Activated CD4-positive, alpha-beta T cell treated with anti-CD3 and anti-CD28 coated beads, Interleukin-2, amount 10 ng/mL, durations not matched to agents 24 days and 14 days (primary cell): ENCODE measurements at regions not wholly inside any gene's neighbourhood (a gene's known extent, or its start where the extent isn't known, plus 50 kb on each side); places are given as distances from the start of the nearest gene placed in this dataset.

Experiments
- DNase-seq: peaks from one replicate; pipeline ENCODE4 v3.0.0; 2022
- H3K27ac Mint-ChIP-seq: one replicate; pipeline ENCODE4 v1.8.0; 2022; ENCODE audit warnings: mild to moderate bottlenecking, mixed read lengths
- H3K27me3 Mint-ChIP-seq: one replicate; pipeline ENCODE4 v1.8.0; 2022; ENCODE audit warnings: mixed read lengths
- H3K36me3 Mint-ChIP-seq: one replicate; pipeline ENCODE4 v1.8.0; 2022; ENCODE audit warnings: low read depth, mild to moderate bottlenecking, mixed read lengths
- H3K4me1 Mint-ChIP-seq: one replicate; pipeline ENCODE4 v1.8.0; 2021; ENCODE audit warnings: mixed read lengths
- H3K4me3 Mint-ChIP-seq: one replicate; pipeline ENCODE4 v1.8.0; 2022; ENCODE audit warnings: mild to moderate bottlenecking, moderate library complexity, mixed read lengths
- H3K9me3 Mint-ChIP-seq: one replicate; pipeline ENCODE4 v1.8.0; 2021; ENCODE audit warnings: mixed read lengths
- intact Hi-C: fragments of 100-400 bp; cut with micrococcal nuclease; formaldehyde crosslinking; loops from one replicate; pipeline ENCODE4 v1.15.1; 2023

DNA sequence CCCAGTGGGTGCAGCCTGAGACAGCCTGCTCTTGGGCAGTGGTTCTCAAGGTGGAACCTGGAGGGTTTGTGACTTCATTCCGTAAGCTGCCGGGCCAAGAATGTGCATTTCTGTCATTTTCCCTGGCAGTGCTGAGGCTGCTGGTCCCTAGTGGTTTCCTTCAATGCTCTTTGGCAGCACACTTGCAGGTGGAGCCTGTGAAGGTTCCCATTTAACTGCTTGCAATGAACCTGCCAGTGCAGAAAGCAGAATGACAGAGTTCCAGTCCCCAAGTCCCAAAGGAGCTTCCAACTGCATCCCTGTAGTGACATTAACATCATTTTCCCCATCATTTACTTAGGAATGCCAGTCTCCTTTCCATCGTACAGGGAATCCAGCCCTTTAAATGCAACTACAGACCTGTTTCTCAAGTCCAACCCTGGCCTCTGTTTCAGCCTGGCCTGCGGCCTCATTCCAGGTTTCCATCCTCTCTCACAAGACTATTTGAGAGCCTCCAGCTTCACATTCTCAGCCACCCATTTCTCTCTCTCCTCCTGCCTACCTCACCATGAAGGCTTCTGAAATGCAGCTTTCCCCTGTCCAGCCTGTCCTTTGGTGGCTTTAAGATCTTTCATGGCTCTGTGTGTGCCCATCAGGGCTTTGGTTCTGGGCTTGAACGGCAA, 149.7 kb upstream of the GGTLC1 start:
- H3K27me3 Mint-ChIP-seq: no peaks in the 10 kb centered on the region
- intact Hi-C loops: no loop called here
- no peaks in the 10 kb centered on the region for H3K4me1 Mint-ChIP-seq
- H3K4me3 Mint-ChIP-seq: no peak overlapping the region
- no peaks in the 10 kb centered on the region for H3K36me3 Mint-ChIP-seq
- no peak for DNase-seq
- no peaks in the 10 kb centered on the region for H3K9me3 Mint-ChIP-seq
- no peak overlapping the region for H3K27ac Mint-ChIP-seq

DNA sequence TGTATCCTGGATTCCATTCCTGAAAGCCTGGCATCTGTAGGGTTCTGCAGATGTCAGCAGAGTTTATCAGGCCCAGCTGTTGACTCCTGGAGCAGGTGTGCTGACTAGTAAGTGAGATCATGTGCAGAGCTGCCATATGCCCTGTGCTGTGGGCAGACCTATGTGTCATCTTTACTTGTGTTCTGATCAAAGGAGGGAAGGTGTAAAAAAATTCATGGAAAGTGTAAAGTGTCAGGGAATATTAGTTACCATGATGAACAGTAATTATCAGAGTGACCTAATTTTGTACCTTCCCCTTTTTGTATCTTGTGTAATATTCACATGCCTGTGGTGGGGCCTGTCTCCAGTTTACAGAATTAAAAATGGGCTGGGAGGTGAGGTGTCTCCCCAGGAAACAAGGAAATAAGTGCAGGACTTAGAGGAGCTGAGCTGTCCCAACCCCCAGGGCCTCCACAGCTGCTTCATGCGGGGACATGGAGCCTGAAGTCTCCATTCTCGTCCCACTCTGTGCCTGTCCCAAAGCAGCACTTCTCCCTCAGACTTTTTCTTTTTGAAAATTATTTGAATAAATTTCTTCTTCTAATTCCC, 148.2 kb upstream of the GGTLC1 start:
- H3K27ac Mint-ChIP-seq: no peak overlapping the region
- peaks cover 3% of the 10 kb centered on the region for H3K4me1 Mint-ChIP-seq
- intact Hi-C loops: no loop called here
- H3K9me3 Mint-ChIP-seq: peaks cover 4% of the 10 kb centered on the region
- no peak for DNase-seq
- no peaks in the 10 kb centered on the region for H3K36me3 Mint-ChIP-seq
- no peak overlapping the region for H3K4me3 Mint-ChIP-seq
- no peaks in the 10 kb centered on the region for H3K27me3 Mint-ChIP-seq

DNA sequence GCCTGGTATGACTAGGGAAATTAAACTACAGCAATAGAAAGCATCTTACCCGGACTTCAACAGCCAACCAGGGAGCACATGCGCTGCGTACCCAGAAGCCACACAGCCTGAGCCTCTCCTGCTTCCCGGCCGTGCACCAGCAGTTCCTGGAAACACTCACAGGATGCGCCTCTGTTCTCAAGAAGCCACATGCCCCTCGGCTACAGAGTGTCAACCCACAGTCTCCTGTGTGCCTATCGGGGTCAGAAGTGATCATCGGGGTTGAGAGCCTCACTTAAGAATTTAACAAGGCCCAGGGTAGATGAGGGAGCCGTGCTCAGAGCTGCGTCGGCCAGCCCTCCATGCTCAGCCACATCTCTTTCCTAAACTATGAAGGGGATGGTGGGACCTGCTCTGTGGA, 147.2 kb upstream of the GGTLC1 start:
- intact Hi-C loops: no loop called here
- no peak overlapping the region for H3K4me3 Mint-ChIP-seq
- no peaks in the 10 kb centered on the region for H3K36me3 Mint-ChIP-seq
- DNase-seq: no peak
- H3K4me1 Mint-ChIP-seq: peaks cover 6% of the 10 kb centered on the region
- H3K27me3 Mint-ChIP-seq: no peaks in the 10 kb centered on the region
- no peak overlapping the region for H3K27ac Mint-ChIP-seq
- H3K9me3 Mint-ChIP-seq: peaks cover 7% of the 10 kb centered on the region

DNA sequence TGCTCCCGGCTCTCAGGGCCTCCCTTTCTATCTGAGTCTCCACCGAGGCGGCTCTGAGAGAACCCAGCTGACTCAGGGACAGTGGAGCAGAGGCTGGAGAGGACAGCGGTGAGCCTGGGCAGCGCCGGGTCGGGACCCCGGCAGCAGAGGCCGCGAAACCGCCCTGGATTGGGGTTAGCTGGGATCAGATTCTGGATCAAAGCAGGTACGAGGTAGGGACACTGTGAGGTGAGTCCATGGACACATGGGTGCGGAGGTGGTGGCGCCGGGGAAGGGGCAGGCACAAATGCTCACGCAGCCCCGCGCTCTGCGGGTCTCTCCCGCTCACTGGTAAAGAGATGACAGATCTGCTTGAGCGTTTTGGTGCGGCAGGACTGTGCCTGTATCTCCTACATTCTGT, 146.4 kb upstream of the GGTLC1 start:
- H3K4me1 Mint-ChIP-seq: peaks cover 6% of the 10 kb centered on the region
- no peaks in the 10 kb centered on the region for H3K27me3 Mint-ChIP-seq
- no peaks in the 10 kb centered on the region for H3K36me3 Mint-ChIP-seq
- intact Hi-C loops: no loop called here
- DNase-seq: no peak
- peaks cover 10% of the 10 kb centered on the region for H3K9me3 Mint-ChIP-seq
- no peak overlapping the region for H3K27ac Mint-ChIP-seq
- H3K4me3 Mint-ChIP-seq: no peak overlapping the region

DNA sequence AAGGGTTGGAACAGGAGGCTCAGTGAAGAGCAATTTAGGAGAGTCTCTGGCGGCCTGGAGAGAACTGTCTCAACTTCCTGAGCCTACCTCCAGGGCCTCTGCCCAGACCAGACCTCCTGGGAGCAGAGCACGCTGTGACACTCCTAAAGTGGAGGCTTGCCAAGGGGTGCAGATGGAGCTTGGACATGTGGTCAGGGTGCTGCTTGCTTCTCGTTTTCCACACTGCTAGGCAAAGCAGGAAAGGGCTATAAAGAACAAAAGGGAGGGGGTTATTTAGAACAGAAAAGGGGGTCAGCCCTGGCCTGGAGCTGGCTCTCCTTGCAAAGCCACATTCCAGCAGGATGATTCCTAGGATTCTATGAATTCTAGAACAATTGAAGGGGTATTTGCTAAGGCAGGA, 145.7 kb upstream of the GGTLC1 start:
- no peak for DNase-seq
- no peak overlapping the region for H3K27ac Mint-ChIP-seq
- H3K4me1 Mint-ChIP-seq: peaks cover 6% of the 10 kb centered on the region
- H3K9me3 Mint-ChIP-seq: peaks cover 11% of the 10 kb centered on the region
- no peaks in the 10 kb centered on the region for H3K36me3 Mint-ChIP-seq
- no peaks in the 10 kb centered on the region for H3K27me3 Mint-ChIP-seq
- no peak overlapping the region for H3K4me3 Mint-ChIP-seq
- intact Hi-C loops: no loop called here

DNA sequence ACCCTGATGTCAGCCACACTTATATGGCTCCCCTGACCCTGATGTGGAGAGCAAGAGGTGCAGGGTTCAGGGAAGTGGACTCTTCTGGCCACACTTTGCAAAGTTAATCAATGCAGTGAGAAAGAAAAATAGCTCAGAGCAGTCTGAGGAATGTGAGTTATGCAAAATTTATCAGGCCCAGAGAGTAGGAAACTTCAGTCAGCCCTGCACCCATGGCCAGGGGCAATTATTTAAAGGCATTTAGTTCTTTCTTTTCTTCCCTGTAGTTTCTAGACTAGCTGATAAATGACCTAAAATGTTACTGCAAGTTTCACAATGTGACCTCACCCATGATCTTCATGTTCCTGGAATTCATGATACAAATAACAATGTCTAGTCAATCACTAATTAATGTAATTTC, 143.7 kb upstream of the GGTLC1 start:
- Mint-ChIP-seq H3K9me3 (peaks cover 11% of the 10 kb centered on the region), H3K4me1 (peaks cover 6% of the 10 kb centered on the region), H3K27me3 (no peaks in the 10 kb centered on the region), H3K27ac (no peak overlapping the region), H3K4me3 (no peak overlapping the region), H3K36me3 (no peaks in the 10 kb centered on the region)
- intact Hi-C loops: no loop called here
- no peak for DNase-seq

DNA sequence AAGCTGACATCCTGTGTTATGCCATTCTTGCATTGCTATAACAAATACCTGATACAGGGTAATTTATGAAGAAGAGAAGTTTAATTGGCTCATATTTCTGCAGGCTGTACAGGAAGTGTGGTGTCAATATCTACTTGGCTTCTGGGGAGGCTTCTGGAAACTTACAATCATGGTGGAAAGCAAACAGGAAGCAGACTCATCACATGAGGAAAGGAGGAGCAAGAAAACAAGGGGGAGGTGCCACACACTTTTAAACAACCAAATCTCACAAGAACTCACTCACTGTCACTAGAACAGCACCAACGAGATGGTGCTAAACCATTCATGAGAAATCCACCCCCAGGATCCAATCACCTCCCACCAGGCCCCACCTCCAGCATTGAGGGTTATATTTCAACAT, 143.1 kb upstream of the GGTLC1 start:
- Mint-ChIP-seq H3K4me1 (peaks cover 6% of the 10 kb centered on the region), H3K36me3 (no peaks in the 10 kb centered on the region), H3K4me3 (no peak overlapping the region), H3K27ac (no peak overlapping the region), H3K9me3 (peaks cover 11% of the 10 kb centered on the region), H3K27me3 (no peaks in the 10 kb centered on the region)
- intact Hi-C loops: no loop called here
- DNase-seq: no peak

DNA sequence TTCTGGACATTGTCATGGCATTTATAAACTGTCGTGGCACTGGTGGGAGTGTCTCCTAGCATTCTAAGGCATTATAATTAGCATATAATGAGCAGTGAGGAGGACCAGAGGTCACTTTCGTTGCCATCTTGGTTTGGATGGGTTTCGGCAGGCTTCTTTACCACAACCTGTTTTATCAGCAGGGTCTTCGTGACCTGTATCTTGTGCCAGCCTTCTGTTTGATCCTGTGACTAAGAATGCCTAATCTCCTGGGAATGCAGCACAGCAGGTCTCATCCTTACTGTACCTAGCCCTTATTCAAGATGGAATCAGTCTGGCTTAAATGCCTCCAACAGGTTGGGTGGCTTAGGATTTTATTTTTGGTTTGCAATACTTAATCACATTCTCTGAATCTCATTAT, 142.7 kb upstream of the GGTLC1 start:
- no peak overlapping the region for H3K27ac Mint-ChIP-seq
- H3K4me1 Mint-ChIP-seq: peaks cover 6% of the 10 kb centered on the region
- intact Hi-C loops: no loop called here
- DNase-seq: no peak
- no peaks in the 10 kb centered on the region for H3K27me3 Mint-ChIP-seq
- no peak overlapping the region for H3K4me3 Mint-ChIP-seq
- peaks cover 11% of the 10 kb centered on the region for H3K9me3 Mint-ChIP-seq
- H3K36me3 Mint-ChIP-seq: no peaks in the 10 kb centered on the region

DNA sequence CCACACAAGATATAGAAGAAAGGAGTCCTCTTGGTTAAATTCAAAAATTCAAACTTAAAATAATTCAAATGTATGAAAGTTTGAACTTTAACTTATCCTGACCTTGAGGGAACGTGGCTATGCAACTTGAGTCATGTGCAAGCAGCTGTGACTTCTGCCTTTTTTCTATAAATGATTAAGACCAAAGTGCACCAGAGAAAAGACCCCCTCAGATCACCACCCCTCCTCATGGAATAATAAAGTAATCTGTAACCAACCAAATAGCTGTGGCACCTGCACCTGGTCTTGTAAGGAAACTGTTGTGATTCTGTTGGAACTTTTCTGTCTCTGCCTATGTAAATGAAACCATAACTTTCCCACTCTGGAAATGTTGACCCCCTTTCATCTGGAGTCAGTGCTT, 141.1 kb upstream of the GGTLC1 start:
- DNase-seq: no peak
- Mint-ChIP-seq H3K36me3 (no peaks in the 10 kb centered on the region), H3K27ac (no peak overlapping the region), H3K27me3 (no peaks in the 10 kb centered on the region), H3K4me1 (peaks cover 6% of the 10 kb centered on the region), H3K9me3 (peaks cover 11% of the 10 kb centered on the region), H3K4me3 (no peak overlapping the region)
- intact Hi-C loops: no loop called here

DNA sequence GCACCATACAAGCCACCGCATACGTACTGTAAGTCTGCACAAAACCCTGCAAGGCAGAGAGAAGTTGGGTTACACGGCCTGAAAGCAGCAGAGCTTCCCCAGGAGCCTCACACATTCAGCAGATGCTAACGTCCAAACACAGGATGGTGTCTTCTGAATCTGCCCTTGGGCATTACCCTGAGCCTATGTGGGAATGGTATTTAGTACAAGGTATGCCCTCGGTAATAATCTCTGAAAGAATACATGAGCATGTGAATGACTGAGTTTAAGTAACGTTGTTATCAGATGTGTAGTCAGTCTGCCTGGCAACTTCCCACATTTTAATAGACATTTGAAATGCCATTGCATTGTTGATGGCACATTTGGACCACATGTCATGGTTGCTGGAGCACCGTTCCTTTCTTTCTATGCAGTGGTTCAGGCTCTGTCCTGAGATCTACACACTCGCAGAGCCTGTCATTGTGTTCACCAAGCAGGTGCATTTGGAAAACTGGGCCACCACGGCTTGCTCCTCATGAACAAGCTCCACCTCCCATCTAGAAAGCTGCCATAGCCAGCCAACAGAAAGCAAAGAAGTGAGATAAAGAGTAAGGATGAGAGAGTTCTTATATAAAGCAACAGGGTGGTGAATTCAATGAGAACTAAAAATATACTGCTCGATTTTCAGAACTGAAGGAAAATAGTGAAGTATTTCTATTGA, 136.5 kb upstream of the GGTLC1 start:
- Mint-ChIP-seq H3K27me3 (peaks cover 6% of the 10 kb centered on the region), H3K9me3 (peaks cover 3% of the 10 kb centered on the region), H3K4me3 (no peak overlapping the region), H3K36me3 (no peaks in the 10 kb centered on the region), H3K27ac (no peak overlapping the region), H3K4me1 (no peaks in the 10 kb centered on the region)
- intact Hi-C loops: no loop called here
- no peak for DNase-seq

DNA sequence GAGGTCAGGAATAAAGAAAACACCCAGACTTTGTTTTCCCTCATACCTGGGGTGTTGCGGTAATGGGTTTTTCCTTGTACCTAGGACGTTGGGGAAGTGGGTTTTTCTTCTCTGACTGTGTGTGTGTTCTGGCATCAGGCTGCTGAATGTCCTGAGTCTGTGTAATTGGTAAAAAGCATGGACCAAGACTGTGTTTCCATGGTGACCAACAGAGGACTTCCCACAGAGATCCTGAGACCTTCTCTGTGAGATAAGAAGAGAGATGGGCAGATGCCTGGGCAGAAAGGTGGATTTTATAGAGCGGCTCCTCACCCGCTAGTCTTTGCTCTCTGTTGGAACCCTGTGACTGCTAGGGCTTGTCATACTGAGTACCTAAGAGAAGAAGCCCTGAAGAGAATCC, 135.4 kb upstream of the GGTLC1 start:
- no peaks in the 10 kb centered on the region for H3K9me3 Mint-ChIP-seq
- peaks cover 6% of the 10 kb centered on the region for H3K27me3 Mint-ChIP-seq
- no peak overlapping the region for H3K4me3 Mint-ChIP-seq
- DNase-seq: no peak
- no peak overlapping the region for H3K27ac Mint-ChIP-seq
- H3K36me3 Mint-ChIP-seq: no peaks in the 10 kb centered on the region
- no peaks in the 10 kb centered on the region for H3K4me1 Mint-ChIP-seq
- intact Hi-C loops: no loop called here

DNA sequence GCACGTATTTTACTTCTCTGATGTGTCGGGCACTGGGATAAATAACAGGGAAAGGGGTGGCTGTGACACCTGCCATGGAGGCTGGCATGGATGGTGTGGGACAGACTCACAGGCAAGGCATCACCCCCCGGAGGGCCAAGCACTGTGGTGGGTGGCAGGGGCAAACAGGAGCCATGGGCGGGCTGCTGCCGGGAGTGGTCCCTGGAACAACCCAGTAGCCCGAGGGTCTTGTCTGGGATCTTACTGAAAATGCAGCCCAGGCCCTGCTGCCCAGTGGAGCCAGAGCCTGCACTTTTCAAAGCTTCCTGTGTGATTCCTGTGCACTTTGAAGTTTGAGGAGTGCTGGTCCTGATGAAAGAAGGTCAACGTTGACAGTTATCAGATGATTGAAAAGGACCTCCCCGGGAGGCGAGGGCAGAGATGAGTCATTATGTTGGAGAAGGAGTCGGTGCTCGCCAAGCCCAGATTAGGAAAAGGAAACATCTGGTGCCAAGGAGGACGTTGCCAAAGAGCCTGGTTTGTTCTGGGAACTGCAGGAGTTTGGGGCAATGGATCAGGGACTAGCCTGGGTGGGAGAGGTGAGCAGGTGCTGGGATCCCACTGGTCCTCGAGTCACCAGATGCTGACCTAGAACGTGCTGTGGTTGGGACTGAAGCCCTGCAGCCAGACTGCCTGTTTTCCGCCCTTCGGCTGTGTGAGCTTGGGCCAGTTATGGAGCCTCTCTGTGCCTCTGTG, 130.0 kb upstream of the GGTLC1 start:
- peaks cover 6% of the 10 kb centered on the region for H3K27me3 Mint-ChIP-seq
- DNase-seq: no peak
- intact Hi-C loops: no loop called here
- peaks cover 2% of the 10 kb centered on the region for H3K4me1 Mint-ChIP-seq
- H3K9me3 Mint-ChIP-seq: no peaks in the 10 kb centered on the region
- no peak overlapping the region for H3K4me3 Mint-ChIP-seq
- no peak overlapping the region for H3K27ac Mint-ChIP-seq
- no peaks in the 10 kb centered on the region for H3K36me3 Mint-ChIP-seq

DNA sequence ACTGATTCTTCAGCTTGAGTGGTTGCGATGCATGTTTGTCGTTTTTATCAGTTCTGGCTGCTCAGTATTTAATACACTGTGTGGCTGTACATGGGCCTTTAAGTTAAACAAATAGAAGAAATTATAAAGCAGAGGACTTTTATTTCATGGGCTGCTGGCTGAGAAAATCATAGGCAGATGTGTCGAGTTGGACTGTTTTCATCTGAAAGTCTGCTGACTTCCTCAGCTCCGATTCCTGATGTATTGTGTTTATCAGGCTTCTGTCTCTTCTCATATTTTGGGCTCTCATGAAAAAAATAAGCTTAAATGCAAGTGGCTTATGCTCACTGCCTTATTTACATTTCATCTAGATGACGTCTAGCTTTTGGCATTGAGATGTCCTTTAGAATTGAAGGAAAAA, 129.5 kb upstream of the GGTLC1 start:
- H3K27me3 Mint-ChIP-seq: peaks cover 4% of the 10 kb centered on the region
- no peak overlapping the region for H3K27ac Mint-ChIP-seq
- intact Hi-C loops: no loop called here
- H3K36me3 Mint-ChIP-seq: no peaks in the 10 kb centered on the region
- H3K4me1 Mint-ChIP-seq: peaks cover 2% of the 10 kb centered on the region
- no peak overlapping the region for H3K4me3 Mint-ChIP-seq
- H3K9me3 Mint-ChIP-seq: no peaks in the 10 kb centered on the region
- DNase-seq: no peak

DNA sequence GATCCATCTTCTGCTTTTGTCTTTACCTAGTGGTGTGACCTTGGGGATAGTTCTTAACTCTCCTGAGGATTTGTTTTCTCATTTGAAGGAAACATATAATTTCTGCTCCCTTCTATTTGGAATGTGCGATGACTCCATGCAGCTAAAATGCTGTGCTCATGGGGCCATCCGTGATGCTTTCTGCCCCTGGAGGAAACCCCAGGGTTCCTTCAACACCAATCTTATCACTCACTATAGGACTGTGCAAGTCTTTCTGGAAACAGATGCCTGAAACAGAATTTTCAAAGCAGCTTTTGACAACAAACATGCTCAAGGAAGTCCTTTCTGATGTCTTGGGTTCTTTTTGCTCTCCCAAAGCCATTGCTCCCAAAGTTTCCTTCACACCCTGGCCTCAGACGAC, 128.8 kb upstream of the GGTLC1 start:
- Mint-ChIP-seq H3K27ac (no peak overlapping the region), H3K4me3 (no peak overlapping the region), H3K27me3 (peaks cover 2% of the 10 kb centered on the region), H3K9me3 (no peaks in the 10 kb centered on the region), H3K36me3 (no peaks in the 10 kb centered on the region), H3K4me1 (peaks cover 2% of the 10 kb centered on the region)
- DNase-seq: no peak
- intact Hi-C loops: no loop called here
